ENCODE measurements at regions not wholly inside any gene's neighbourhood (a gene's known extent, or its start where the extent isn't known, plus 50 kb on each side); places are given as distances from the start of the nearest gene placed in this dataset.

GRCh38 chr4:14284578-14284977, 657.1 kb upstream of the BOD1L1 start:
- Mint-ChIP-seq H3K36me3 (peaks cover 3 to 5% of the 10 kb centered on the region in 2 donors), H3K4me1 (peaks cover 0 to under 1% of the 10 kb centered on the region in 2 donors), H3K27me3 (no peaks in the 10 kb centered on the region), H3K27ac (no peak overlapping the region), H3K4me3 (no peak overlapping the region), H3K9me3 (peaks cover 7 to 11% of the 10 kb centered on the region in 2 donors)
- DNase-seq (no peak), ATAC-seq (replicated peaks) (no peak)

GRCh38 chr4:14289708-14290107, 662.2 kb upstream of the BOD1L1 start:
- Mint-ChIP-seq H3K27me3 (no peaks in the 10 kb centered on the region), H3K9me3 (peaks cover 7 to 9% of the 10 kb centered on the region in 2 donors), H3K36me3 (peaks cover 3 to 5% of the 10 kb centered on the region in 2 donors), H3K4me3 (no peak overlapping the region), H3K27ac (no peak overlapping the region), H3K4me1 (no peaks in the 10 kb centered on the region)
- ATAC-seq (replicated peaks) (no peak), DNase-seq (no peak)

- H3K9me3 Mint-ChIP-seq = no peaks in the 10 kb centered on the region
- no peak for DNase-seq
- no peaks in the 10 kb centered on the region for H3K27me3 Mint-ChIP-seq
- H3K4me1 Mint-ChIP-seq = no peaks in the 10 kb centered on the region
- no peak for ATAC-seq (replicated peaks)
- no peak overlapping the region for H3K4me3 Mint-ChIP-seq
- no peak overlapping the region for H3K27ac Mint-ChIP-seq
- no peaks in the 10 kb centered on the region for H3K36me3 Mint-ChIP-seq
Observed at GRCh38 chr4:14293582-14293981, 666.1 kb upstream of the BOD1L1 start.

- Mint-ChIP-seq H3K27me3 (no peaks in the 10 kb centered on the region), H3K27ac (no peak overlapping the region), H3K4me3 (no peak overlapping the region), H3K9me3 (no peaks in the 10 kb centered on the region), H3K4me1 (no peaks in the 10 kb centered on the region), H3K36me3 (no peaks in the 10 kb centered on the region)
- ATAC-seq (replicated peaks) = no peak
- DNase-seq = no peak
Observed at GRCh38 chr4:14294611-14295010, 667.1 kb upstream of the BOD1L1 start.

GRCh38 chr4:14299166-14299565, 671.6 kb upstream of the BOD1L1 start:
- no peaks in the 10 kb centered on the region for H3K4me1 Mint-ChIP-seq
- H3K4me3 Mint-ChIP-seq = no peak overlapping the region
- ATAC-seq (replicated peaks) = no peak
- H3K27me3 Mint-ChIP-seq = no peaks in the 10 kb centered on the region
- H3K27ac Mint-ChIP-seq = no peak overlapping the region
- no peaks in the 10 kb centered on the region for H3K36me3 Mint-ChIP-seq
- H3K9me3 Mint-ChIP-seq = peaks cover 0 to 1% of the 10 kb centered on the region in 2 donors
- DNase-seq = no peak

GRCh38 chr4:14302021-14302420, 674.5 kb upstream of the BOD1L1 start:
- ATAC-seq (replicated peaks) = no peak
- Mint-ChIP-seq H3K4me3 (no peak overlapping the region), H3K27ac (no peak overlapping the region), H3K4me1 (peaks cover 1 to 12% of the 10 kb centered on the region in 2 donors), H3K27me3 (no peaks in the 10 kb centered on the region), H3K36me3 (peaks cover 5 to 6% of the 10 kb centered on the region in 2 donors), H3K9me3 (peaks cover 0 to 5% of the 10 kb centered on the region in 2 donors)
- DNase-seq = no peak

- H3K4me1 Mint-ChIP-seq = peaks cover 1 to 12% of the 10 kb centered on the region in 2 donors
- no peak overlapping the region for H3K27ac Mint-ChIP-seq
- DNase-seq (no peak), ATAC-seq (replicated peaks) (no peak)
- H3K36me3 Mint-ChIP-seq = peaks cover 5 to 6% of the 10 kb centered on the region in 2 donors
- H3K27me3 Mint-ChIP-seq = no peaks in the 10 kb centered on the region
- peaks cover 0 to 5% of the 10 kb centered on the region in 2 donors for H3K9me3 Mint-ChIP-seq
- H3K4me3 Mint-ChIP-seq = no peak overlapping the region
Observed at GRCh38 chr4:14303856-14304255, 676.3 kb upstream of the BOD1L1 start.

GRCh38 chr4:14308229-14308651, 680.7 kb upstream of the BOD1L1 start:
- no peak for DNase-seq
- H3K9me3 Mint-ChIP-seq = peaks cover 0 to 4% of the 10 kb centered on the region in 2 donors
- no peak overlapping the region for H3K4me3 Mint-ChIP-seq
- H3K27ac Mint-ChIP-seq = no peak overlapping the region
- peaks cover 11 to 32% of the 10 kb centered on the region in 2 donors for H3K4me1 Mint-ChIP-seq
- peaks cover 5 to 6% of the 10 kb centered on the region in 2 donors for H3K36me3 Mint-ChIP-seq
- no peaks in the 10 kb centered on the region for H3K27me3 Mint-ChIP-seq
- ATAC-seq (replicated peaks) = no peak

- H3K27me3 Mint-ChIP-seq = no peaks in the 10 kb centered on the region
- ATAC-seq (replicated peaks) = peak in 1 of 2 donors; percentile 28
- peaks cover 5 to 6% of the 10 kb centered on the region in 2 donors for H3K36me3 Mint-ChIP-seq
- no peak overlapping the region for H3K27ac Mint-ChIP-seq
- peaks cover 11 to 32% of the 10 kb centered on the region in 2 donors for H3K4me1 Mint-ChIP-seq
- no peak for DNase-seq
- H3K4me3 Mint-ChIP-seq = no peak overlapping the region
- peaks cover 0 to 4% of the 10 kb centered on the region in 2 donors for H3K9me3 Mint-ChIP-seq
Observed at GRCh38 chr4:14309431-14309830, 681.9 kb upstream of the BOD1L1 start.

- H3K27me3 Mint-ChIP-seq = no peaks in the 10 kb centered on the region
- H3K27ac Mint-ChIP-seq = no peak overlapping the region
- H3K9me3 Mint-ChIP-seq = peaks cover 0 to 2% of the 10 kb centered on the region in 2 donors
- H3K4me3 Mint-ChIP-seq = no peak overlapping the region
- no peaks in the 10 kb centered on the region for H3K36me3 Mint-ChIP-seq
- ATAC-seq (replicated peaks) = no peak
- H3K4me1 Mint-ChIP-seq = peaks cover 10 to 32% of the 10 kb centered on the region in 2 donors
- DNase-seq = no peak
Observed at GRCh38 chr4:14313757-14314156, 686.2 kb upstream of the BOD1L1 start.

- H3K4me3 Mint-ChIP-seq = no peak overlapping the region
- no peak overlapping the region for H3K27ac Mint-ChIP-seq
- no peaks in the 10 kb centered on the region for H3K36me3 Mint-ChIP-seq
- H3K9me3 Mint-ChIP-seq = peaks cover 0 to 3% of the 10 kb centered on the region in 2 donors
- ATAC-seq (replicated peaks) (peak; percentile 18 to 75), DNase-seq (no peak)
- H3K4me1 Mint-ChIP-seq = peaks cover 7 to 22% of the 10 kb centered on the region in 2 donors
- peaks cover 0 to 2% of the 10 kb centered on the region in 2 donors for H3K27me3 Mint-ChIP-seq
Observed at GRCh38 chr4:14315129-14315528, 687.2 kb upstream of the CPEB2 start.

GRCh38 chr4:14317351-14317750, 684.9 kb upstream of the CPEB2 start:
- ATAC-seq (replicated peaks) (no peak), DNase-seq (no peak)
- peaks cover 0 to 4% of the 10 kb centered on the region in 2 donors for H3K27me3 Mint-ChIP-seq
- no peak overlapping the region for H3K27ac Mint-ChIP-seq
- H3K4me1 Mint-ChIP-seq = peaks cover 9 to 24% of the 10 kb centered on the region in 2 donors
- no peak overlapping the region for H3K4me3 Mint-ChIP-seq
- H3K36me3 Mint-ChIP-seq = no peaks in the 10 kb centered on the region
- H3K9me3 Mint-ChIP-seq = peaks cover 0 to 4% of the 10 kb centered on the region in 2 donors

- DNase-seq (no peak), ATAC-seq (replicated peaks) (no peak)
- Mint-ChIP-seq H3K4me3 (no peak overlapping the region), H3K9me3 (peaks cover 0 to 4% of the 10 kb centered on the region in 2 donors), H3K27ac (no peak overlapping the region), H3K27me3 (peaks cover 0 to 4% of the 10 kb centered on the region in 2 donors), H3K36me3 (no peaks in the 10 kb centered on the region), H3K4me1 (peaks cover 3 to 18% of the 10 kb centered on the region in 2 donors)
Observed at GRCh38 chr4:14318671-14319070, 683.6 kb upstream of the CPEB2 start.

- H3K4me3 Mint-ChIP-seq = no peak overlapping the region
- peaks cover 0 to 4% of the 10 kb centered on the region in 2 donors for H3K27me3 Mint-ChIP-seq
- no peak overlapping the region for H3K27ac Mint-ChIP-seq
- peaks cover 5 to 6% of the 10 kb centered on the region in 2 donors for H3K9me3 Mint-ChIP-seq
- ATAC-seq (replicated peaks) (no peak), DNase-seq (no peak)
- H3K36me3 Mint-ChIP-seq = no peaks in the 10 kb centered on the region
- peaks cover 3 to 6% of the 10 kb centered on the region in 2 donors for H3K4me1 Mint-ChIP-seq
Observed at GRCh38 chr4:14321723-14322122, 680.6 kb upstream of the CPEB2 start.

- Mint-ChIP-seq H3K27me3 (peaks cover 0 to 4% of the 10 kb centered on the region in 2 donors), H3K4me1 (peaks cover 3 to 6% of the 10 kb centered on the region in 2 donors), H3K4me3 (no peak overlapping the region), H3K9me3 (peaks cover 4 to 5% of the 10 kb centered on the region in 2 donors), H3K27ac (no peak overlapping the region), H3K36me3 (no peaks in the 10 kb centered on the region)
- no peak for ATAC-seq (replicated peaks)
- no peak for DNase-seq
Observed at GRCh38 chr4:14323191-14323590, 679.1 kb upstream of the CPEB2 start.

Data from stimulated activated naive B cell treated with anti-CD40 and anti-IgM and Interleukin-4, amounts not matched to agents 10 μg/mL and 1 μg/mL and 100 μg/mL, for 72 hours (primary cell).